Transverse colon (tissue), 4 donors: ENCODE measurements at regions not wholly inside any gene's neighbourhood (a gene's known extent, or its start where the extent isn't known, plus 50 kb on each side); places are given as distances from the start of the nearest gene placed in this dataset.

Source experiments
- DNase-seq: peaks from one replicate; pipeline ENCODE4 v3.0.0-alpha.2; 2019
- H3K27ac ChIP-seq, 4 donors: fragments of 200-600 bp; sonication (generic); 2 replicates each; pipeline ENCODE4 v1.5.1; 2016 to 2018; ENCODE audit warnings: inconsistent platforms in 4 of 4
- H3K27me3 ChIP-seq: fragments of 200-600 bp; sonication (generic); 2 replicates; pipeline ENCODE4 v1.5.1; 2017; ENCODE audit warnings: inconsistent platforms
- H3K36me3 ChIP-seq, 4 donors: fragments of 200-600 bp; sonication (generic); 2 replicates each; pipeline ENCODE4 v1.5.1; 2017 to 2019; ENCODE audit warnings: inconsistent platforms in 4 of 4
- H3K4me1 ChIP-seq, 4 donors: fragments of 200-600 bp; sonication (generic); 2 replicates each; pipeline ENCODE4 v1.5.1; 2017 to 2020; ENCODE audit warnings: inconsistent platforms in 4 of 4
- H3K4me3 ChIP-seq, 4 donors: fragments of 200-600 bp; sonication (generic); 1 replicate in 1 of 4; 2 replicates in 3 of 4; pipeline versions ENCODE4 v1.5.1 to v1.6.1; 2017 to 2019; ENCODE audit warnings: inconsistent platforms in 4 of 4
- H3K9me3 ChIP-seq, 2 donors: fragments of 200-600 bp; sonication (generic); 2 replicates each; pipeline ENCODE4 v1.5.1; 2017 to 2019; ENCODE audit warnings: inconsistent platforms in 2 of 2
- CTCF ChIP-seq, 5 experiments: fragments of 200-600 bp in 3 of 5; fragments of 450-650 bp in 2 of 5; sonication (generic) in 3 of 5; IDR thresholded peaks; 1 replicate in 2 of 5; 2 replicates in 3 of 5; pipeline ENCODE4 v1.5.1; 2016 to 2017; ENCODE audit warnings: antibody characterized with exemption in 5 of 5, inconsistent platforms in 3 of 5, mild to moderate bottlenecking in 2 of 5, moderate library complexity in 1 of 5
- EP300 ChIP-seq: sonication (generic); formaldehyde crosslinking; IDR thresholded peaks from one replicate; pipeline ENCODE4 v1.6.1; 2017; ENCODE audit warnings: antibody characterized with exemption, low read depth
- POLR2A ChIP-seq: fragments of 450-650 bp; IDR thresholded peaks from one replicate; pipeline ENCODE4 v1.6.1; 2016; ENCODE audit warnings: antibody characterized with exemption, mild to moderate bottlenecking, moderate library complexity
- POLR2AphosphoS5 ChIP-seq, 3 donors: sonication (generic); formaldehyde crosslinking; IDR thresholded peaks; one replicate each; pipeline ENCODE4 v1.6.1; 2016; ENCODE audit warnings: antibody characterized with exemption in 3 of 3
- WGBS, 2 donors: methylation state at CpG; one replicate each; pipeline ENCODE4 v1.1.5; 2018; ENCODE audit warnings: low coverage in 1 of 2; 5-methylcytosine and 5-hydroxymethylcytosine counted together
- in situ Hi-C, 4 donors: fragments of 200-750 bp; cut with MboI; loops; one replicate each; pipeline versions ENCODE4 v1.15.0 to v1.15.1; 2017; ENCODE audit warnings: low sequenced_read_pairs in 3 of 4, low pct_ligation_motif_present in 1 of 4, low pct_unique_long_range_greater_than_20kb in 1 of 4
- intact Hi-C: fragments of 100-400 bp; cut with DNase I; formaldehyde crosslinking; loops from one replicate; pipeline ENCODE4 v1.15.1; 2023; ENCODE audit warnings: low total_unique reads

GRCh38 chr9:73893230-73893629 lies 603.9 kb upstream of the RORB start:
- Histone ChIP-seq H3K27me3 (no peaks in the 10 kb centered on the region), H3K4me3 (no peak overlapping the region), H3K9me3 (no peaks in the 10 kb centered on the region), H3K4me1 (no peaks in the 10 kb centered on the region), H3K36me3 (no peaks in the 10 kb centered on the region), H3K27ac (no peak overlapping the region)
- intact Hi-C loops (no loop called here), in situ Hi-C loops (no loop called here)
- no peak for DNase-seq
- no peak for TF ChIP-seq CTCF (IDR thresholded peaks at IDR 0.05)
- no peak for TF ChIP-seq POLR2A
- no peak for TF ChIP-seq POLR2AphosphoS5 (IDR thresholded peaks at IDR 0.05)
- no peak for TF ChIP-seq EP300

- no peak for DNase-seq
- Histone ChIP-seq H3K27ac (no peak overlapping the region), H3K36me3 (no peaks in the 10 kb centered on the region), H3K4me3 (no peak overlapping the region), H3K4me1 (no peaks in the 10 kb centered on the region), H3K9me3 (no peaks in the 10 kb centered on the region), H3K27me3 (no peaks in the 10 kb centered on the region)
- in situ Hi-C loops, result no loop called here
- intact Hi-C loops, result no loop called here
- TF ChIP-seq EP300, result no peak
- no peak for TF ChIP-seq CTCF (IDR thresholded peaks at IDR 0.05)
- no peak for TF ChIP-seq POLR2A
- TF ChIP-seq POLR2AphosphoS5 (IDR thresholded peaks at IDR 0.05), result no peak
- WGBS, 2 donors, result 80 to 84% methylated on average over 2 of the region's 2 CpGs
Measured at GRCh38 chr9:73896061-73896460, 601.1 kb upstream of the RORB start.

- Histone ChIP-seq H3K4me3 (no peak overlapping the region), H3K27ac (no peak overlapping the region), H3K27me3 (no peaks in the 10 kb centered on the region), H3K4me1 (no peaks in the 10 kb centered on the region), H3K9me3 (no peaks in the 10 kb centered on the region), H3K36me3 (no peaks in the 10 kb centered on the region)
- DNase-seq, result no peak
- in situ Hi-C loops (no loop called here), intact Hi-C loops (no loop called here)
- TF ChIP-seq CTCF (IDR thresholded peaks at IDR 0.05), result no peak
- TF ChIP-seq POLR2A, result no peak
- WGBS, 2 donors, result 38 to 63% methylated on average over 1 of the region's 1 CpG
Measured at GRCh38 chr9:73906671-73907070, 590.5 kb upstream of the RORB start.

GRCh38 chr9:73911804-73912203 lies 585.3 kb upstream of the RORB start:
- H3K36me3 ChIP-seq, result no peaks in the 10 kb centered on the region
- DNase-seq, result no peak
- no peaks in the 10 kb centered on the region for H3K4me1 ChIP-seq
- H3K4me3 ChIP-seq, result no peak overlapping the region
- 89% methylated on average over 3 of the region's 3 CpGs for WGBS, 2 donors
- H3K9me3 ChIP-seq, result no peaks in the 10 kb centered on the region
- in situ Hi-C loops, result no loop called here
- H3K27me3 ChIP-seq, result no peaks in the 10 kb centered on the region
- intact Hi-C loops, result no loop called here
- no peak overlapping the region for H3K27ac ChIP-seq
- TF ChIP-seq EP300, result no peak
- no peak for TF ChIP-seq POLR2A
- no peak for TF ChIP-seq CTCF (IDR thresholded peaks at IDR 0.05)
- no peak for TF ChIP-seq POLR2AphosphoS5 (IDR thresholded peaks at IDR 0.05)
